NCI-H510A (cell line): ENCODE measurements at regions not wholly inside any gene's neighbourhood (a gene's known extent, or its start where the extent isn't known, plus 50 kb on each side); places are given as distances from the start of the nearest gene placed in this dataset.
"Not testable (repeated sequence)": the region's sequence is repeated elsewhere in the genome, so short reads cannot be mapped to it uniquely, and the experiment has no call there.

Source experiments
- DNase-seq: peaks from one replicate; lab custom pipeline; 2025; lab: John Stamatoyannopoulos, UW

- no peak for DNase-seq
These were observed 149.1 kb upstream of the CTAGE1 start for GRCh38 chr18:22566703-22567420.

GRCh38 chr18:22567794-22568193, 150.1 kb upstream of the CTAGE1 start:
- no peak for DNase-seq

- DNase-seq, result no peak
These were observed 152.8 kb upstream of the CTAGE1 start for GRCh38 chr18:22570492-22570891.

- no peak for DNase-seq
These were observed 154.6 kb upstream of the CTAGE1 start for GRCh38 chr18:22572341-22572740.

- no peak for DNase-seq
These were observed 161.6 kb upstream of the CTAGE1 start for GRCh38 chr18:22579271-22579670.

GRCh38 chr18:22585333-22585732, 167.6 kb upstream of the CTAGE1 start:
- DNase-seq, result no peak

- DNase-seq, result no peak
These were observed 168.1 kb upstream of the CTAGE1 start for GRCh38 chr18:22585821-22586220.

GRCh38 chr18:22591222-22591621, 173.5 kb upstream of the CTAGE1 start:
- DNase-seq, result no peak

GRCh38 chr18:22594155-22594690, 176.5 kb upstream of the CTAGE1 start:
- DNase-seq, result no peak

- DNase-seq, result no peak
These were observed 183.8 kb upstream of the CTAGE1 start for GRCh38 chr18:22601481-22601880.

GRCh38 chr18:22602456-22602855, 184.7 kb upstream of the CTAGE1 start:
- not testable (repeated sequence) for DNase-seq

GRCh38 chr18:22603902-22604301, 186.2 kb upstream of the CTAGE1 start:
- DNase-seq, result no peak

GRCh38 chr18:22604390-22604985, 186.8 kb upstream of the CTAGE1 start:
- DNase-seq, result no peak

- no peak for DNase-seq
These were observed 187.3 kb upstream of the CTAGE1 start for GRCh38 chr18:22604986-22605421.

- no peak for DNase-seq
These were observed 188.0 kb upstream of the CTAGE1 start for GRCh38 chr18:22605736-22606135.

GRCh38 chr18:22606563-22607283, 189.0 kb upstream of the CTAGE1 start:
- no peak for DNase-seq

- no peak for DNase-seq
These were observed 189.5 kb upstream of the CTAGE1 start for GRCh38 chr18:22607284-22607635.

GRCh38 chr18:22608847-22609246, 191.1 kb upstream of the CTAGE1 start:
- no peak for DNase-seq

GRCh38 chr18:22609642-22610041, 191.9 kb upstream of the CTAGE1 start:
- DNase-seq, result no peak

GRCh38 chr18:22613058-22613690, 195.5 kb upstream of the CTAGE1 start:
- no peak for DNase-seq

- DNase-seq, result no peak
These were observed 196.1 kb upstream of the CTAGE1 start for GRCh38 chr18:22613788-22614187.

- DNase-seq, result no peak
These were observed 205.8 kb upstream of the CTAGE1 start for GRCh38 chr18:22623513-22623912.

GRCh38 chr18:22624176-22624575, 206.5 kb upstream of the CTAGE1 start:
- DNase-seq, result no peak
